Endothelial cell of umbilical vein (primary cell): ENCODE measurements at regions not wholly inside any gene's neighbourhood (a gene's known extent, or its start where the extent isn't known, plus 50 kb on each side); places are given as distances from the start of the nearest gene placed in this dataset.

ENCODE experiments used
- BruUV-seq: library from RNA; stranded (reverse); fragments of 400-500 nt; replicated peaks from 2 replicates; lab custom pipeline; 2021; lab: Mats Ljungman, UMichigan
- CTCF ChIA-PET: fragments of 300-600, 350-600 bp; sonication (Branson Sonifier 250); formaldehyde crosslinking; loops from one replicate; lab custom pipeline; 2021; ENCODE audit warnings: antibody characterized with exemption, inconsistent platforms; lab: Charles Lee
- POLR2A ChIA-PET: fragments of 300-600, 350-600 bp; sonication (Branson Sonifier 250); formaldehyde crosslinking; loops from one replicate; lab custom pipeline; 2021; ENCODE audit warnings: antibody characterized with exemption, inconsistent platforms; lab: Charles Lee
- DNase-seq: peaks from one replicate; pipeline ENCODE4 v3.0.0-alpha.2; 2011; ENCODE audit warnings: low read depth, low spot score
- FAIRE-seq: peaks from 2 replicates; lab custom pipeline; 2011; peaks lifted over from hg19 to GRCh38; lab: Jason Lieb, UNC
- H2AFZ ChIP-seq: 2 replicates; pipeline ENCODE4 v1.6.0; 2012; ENCODE audit warnings: low read depth, low read length, control low read depth, inconsistent platforms
- H3K27ac ChIP-seq: 2 replicates; pipeline ENCODE4 v1.5.1; 2011; ENCODE audit warnings: low read depth, mild to moderate bottlenecking, control low read depth, low read length, moderate library complexity; ENCODE audit not compliant: insufficient read depth
- H3K27me3 ChIP-seq, 2 experiments: 2 replicates each; pipeline versions ENCODE4 v1.6.0 to v1.6.1; 2011; ENCODE audit warnings: low read length in 2 of 2, mixed read lengths in 1 of 2; ENCODE audit not compliant: control insufficient read depth in 2 of 2, insufficient read depth in 2 of 2
- H3K36me3 ChIP-seq, 2 experiments: 2 replicates in 1 of 2; 3 replicates in 1 of 2; pipeline ENCODE4 v1.5.1; 2011; ENCODE audit warnings: low read length in 2 of 2, mild to moderate bottlenecking in 1 of 2, moderate library complexity in 1 of 2; ENCODE audit not compliant: control insufficient read depth in 2 of 2, insufficient read depth in 2 of 2; ENCODE audit errors: extremely low read depth in 1 of 2
- H3K4me1 ChIP-seq: 3 replicates; pipeline ENCODE4 v1.5.1; 2011; ENCODE audit warnings: mild to moderate bottlenecking, low read length; ENCODE audit not compliant: control insufficient read depth, insufficient read depth; ENCODE audit errors: extremely low read depth
- H3K4me2 ChIP-seq: 2 replicates; pipeline ENCODE4 v1.6.1; 2011; ENCODE audit warnings: low read length, control low read depth, mixed read lengths; ENCODE audit not compliant: insufficient read depth
- H3K4me3 ChIP-seq, 3 experiments: fragments of 200-600 bp in 1 of 3; sonication (generic), shearing (Covaris generic) in 1 of 3; replicated peaks in 1 of 3; 2 replicates each; pipeline ENCODE4 v1.5.1; 2011 to 2016; ENCODE audit warnings: control low read depth in 3 of 3, low read length in 3 of 3, mild to moderate bottlenecking in 2 of 3, inconsistent platforms in 1 of 3, low read depth in 1 of 3, moderate library complexity in 1 of 3; ENCODE audit not compliant: insufficient read depth in 1 of 3
- H3K79me2 ChIP-seq: 2 replicates; pipeline ENCODE4 v1.6.0; 2012; ENCODE audit warnings: low read length, inconsistent platforms; ENCODE audit not compliant: control insufficient read depth, insufficient read depth
- H3K9ac ChIP-seq: replicated peaks from 2 replicates; pipeline ENCODE3; 2011; ENCODE audit warnings: low read length, control low read depth; ENCODE audit not compliant: insufficient read depth; ENCODE audit errors: extremely low read depth
- H3K9me1 ChIP-seq: replicated peaks from 3 replicates; pipeline ENCODE4 v1.6.0; 2011; ENCODE audit warnings: mild to moderate bottlenecking, low read length; ENCODE audit not compliant: control insufficient read depth, insufficient read depth; ENCODE audit errors: extremely low read depth
- H3K9me3 ChIP-seq: replicated peaks from 2 replicates; pipeline ENCODE4 v1.5.1; 2012; ENCODE audit warnings: low read length, inconsistent platforms; ENCODE audit not compliant: control insufficient read depth, insufficient read depth
- H4K20me1 ChIP-seq: replicated peaks from 2 replicates; pipeline ENCODE3; 2011; ENCODE audit warnings: mild to moderate bottlenecking, low read length; ENCODE audit not compliant: control insufficient read depth, insufficient read depth; ENCODE audit errors: extremely low read depth
- CTCF ChIP-seq, 2 donors: IDR thresholded peaks; 1 replicate in 1 of 2; 2 replicates in 1 of 2; pipeline ENCODE4 v1.5.1; 2011; ENCODE audit warnings: low read length in 2 of 2, mild to moderate bottlenecking in 2 of 2, moderate library complexity in 2 of 2, control low read depth in 1 of 2, inconsistent platforms in 1 of 2, low read depth in 1 of 2; ENCODE audit not compliant: insufficient read depth in 1 of 2; ENCODE audit errors: extremely low read depth in 1 of 2
- EZH2 ChIP-seq: IDR thresholded peaks from 2 replicates; pipeline ENCODE4 v1.6.1; 2012; ENCODE audit warnings: borderline replicate concordance, low read depth, mild to moderate bottlenecking, moderate library complexity, low read length, inconsistent platforms; ENCODE audit not compliant: severe bottlenecking
- FOS ChIP-seq: IDR thresholded peaks from 2 replicates; pipeline ENCODE4 v1.6.1; 2011; ENCODE audit warnings: mild to moderate bottlenecking, low read length, moderate library complexity, borderline replicate concordance; ENCODE audit not compliant: insufficient read depth
- GATA2 ChIP-seq: IDR thresholded peaks from 2 replicates; pipeline ENCODE4 v1.7.0; 2011; ENCODE audit warnings: low read depth, mild to moderate bottlenecking, moderate library complexity, mixed read lengths, low read length; ENCODE audit not compliant: insufficient read length, insufficient read depth
- JUN ChIP-seq: IDR thresholded peaks from 2 replicates; pipeline ENCODE4 v1.6.1; 2011; ENCODE audit warnings: borderline replicate concordance, low read depth; ENCODE audit not compliant: insufficient read length, insufficient read depth
- MAX ChIP-seq: IDR thresholded peaks from 2 replicates; pipeline ENCODE4 v1.6.1; 2011; ENCODE audit not compliant: insufficient read depth, insufficient read length
- MYC ChIP-seq: IDR thresholded peaks from one replicate; pipeline ENCODE4 v1.6.1; 2011; ENCODE audit warnings: mild to moderate bottlenecking, low read depth, low read length
- POLR2A ChIP-seq: IDR thresholded peaks from 2 replicates; pipeline ENCODE4 v1.6.1; 2012; ENCODE audit warnings: low read depth, mild to moderate bottlenecking, control low read depth, low read length
- POLR2AphosphoS5 ChIP-seq: IDR thresholded peaks from 2 replicates; pipeline ENCODE4 v1.6.1; 2012; ENCODE audit warnings: low read depth, mild to moderate bottlenecking, control low read depth, low read length, moderate library complexity; ENCODE audit not compliant: insufficient read depth
- dilution Hi-C: fragments of 300-500 bp; cut with MboI; formaldehyde crosslinking; loops from one replicate; pipeline ENCODE4 v1.15.0; 2019; ENCODE audit warnings: low sequenced_read_pairs; ENCODE audit not compliant: extremely low pct_ligation_motif_present
- intact Hi-C: fragments of 100-400 bp; cut with micrococcal nuclease; formaldehyde crosslinking; loops from one replicate; pipeline ENCODE4 v1.10.0; 2022

- H3K36me3 ChIP-seq, result no peaks in the 10 kb centered on the region
- TF ChIP-seq POLR2AphosphoS5, result no peak
- no peak for TF ChIP-seq GATA2
- no peaks in the 10 kb centered on the region for H3K4me1 ChIP-seq
- no peaks in the 10 kb centered on the region for H4K20me1 ChIP-seq
- peaks cover 7% of the 10 kb centered on the region for H3K9me3 ChIP-seq
- H3K9me1 ChIP-seq, result no peaks in the 10 kb centered on the region
- CTCF ChIA-PET, result no interaction called here
- no peak overlapping the region for H3K27ac ChIP-seq
- dilution Hi-C loops (no loop called here), intact Hi-C loops (no loop called here)
- H3K4me2 ChIP-seq, result no peak overlapping the region
- no peak for FAIRE-seq
- no peak for DNase-seq
- H2AFZ ChIP-seq, result no peak overlapping the region
- no peak overlapping the region for H3K4me3 ChIP-seq
- no peaks in the 10 kb centered on the region for H3K27me3 ChIP-seq
- H3K79me2 ChIP-seq, result no peaks in the 10 kb centered on the region
- H3K9ac ChIP-seq, result no peak overlapping the region
- POLR2A ChIA-PET, result no interaction called here
- no TSS peak for BruUV-seq
These were observed 302.4 kb upstream of the SOX11 start for GRCh38 chr2:5389740-5390139.

- intact Hi-C loops (no loop called here), dilution Hi-C loops (no loop called here)
- Histone ChIP-seq H3K27me3 (no peaks in the 10 kb centered on the region), H3K4me3 (no peak overlapping the region), H3K27ac (no peak overlapping the region), H3K36me3 (no peaks in the 10 kb centered on the region), H3K4me1 (no peaks in the 10 kb centered on the region), H3K9me1 (no peaks in the 10 kb centered on the region), H3K9me3 (peaks cover 10% of the 10 kb centered on the region), H2AFZ (no peak overlapping the region), H3K79me2 (no peaks in the 10 kb centered on the region), H3K9ac (no peak overlapping the region), H4K20me1 (no peaks in the 10 kb centered on the region), H3K4me2 (no peak overlapping the region)
- TF ChIP-seq JUN (no peak), MYC (no peak), CTCF (IDR thresholded peaks at IDR 0.05; ENCODE audit: extremely low read depth in 1 of 2, insufficient read depth in 1 of 2, low read depth in 1 of 2, low read length in 2 of 2) (no peak), POLR2AphosphoS5 (no peak), EZH2 (no peak), MAX (no peak), FOS (no peak), GATA2 (no peak), POLR2A (no peak)
- DNase-seq (no peak), FAIRE-seq (no peak)
- CTCF ChIA-PET, result no interaction called here
- POLR2A ChIA-PET, result no interaction called here
- no TSS peak for BruUV-seq
These were observed 300.8 kb upstream of the SOX11 start for GRCh38 chr2:5391362-5391761.
